ENCODE measurements at regions not wholly inside any gene's neighbourhood (a gene's known extent, or its start where the extent isn't known, plus 50 kb on each side); places are given as distances from the start of the nearest gene placed in this dataset.

DNA sequence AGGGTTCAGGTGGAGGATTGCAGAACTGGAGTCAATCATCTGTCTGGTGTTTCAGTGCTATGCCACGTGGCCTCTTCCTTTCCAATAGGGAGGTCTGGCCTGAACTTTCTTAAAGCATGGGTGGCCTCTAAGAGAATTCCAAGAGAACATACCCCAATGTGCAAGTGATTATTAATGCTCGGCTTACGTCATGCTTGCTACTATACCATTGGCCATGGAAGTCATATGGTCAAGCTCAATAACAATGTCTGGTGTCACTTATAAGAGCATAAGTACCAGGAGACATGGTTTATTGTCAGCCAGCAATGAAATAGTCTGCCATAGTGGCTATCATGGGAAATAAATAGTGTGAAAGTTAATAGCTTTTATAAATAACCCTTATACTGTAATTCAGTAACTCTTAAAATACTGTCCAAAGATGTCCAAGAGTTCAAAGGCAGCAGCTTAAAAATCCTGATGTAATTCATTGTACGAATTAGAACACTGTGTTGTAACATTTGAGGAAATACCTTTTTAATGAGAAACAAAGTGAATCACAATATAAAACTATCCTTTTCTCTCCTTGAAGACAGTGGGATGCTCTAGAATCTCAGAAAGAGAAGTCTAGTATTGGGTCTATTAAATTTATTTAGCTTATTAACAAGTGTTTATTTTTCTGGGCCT lies 355.4 kb upstream of the PRR16 start:
- 70% methylated on average over 4 of the region's 4 CpGs for WGBS (ENCODE audit: low lambda C conversion rate)
- no peak overlapping the region for H3K27ac ChIP-seq (ENCODE audit: low read depth in 2 of 2, low read length in 1 of 2)
- no peaks in the 10 kb centered on the region for H3K4me1 ChIP-seq (ENCODE audit: control insufficient read depth in 1 of 2, insufficient read depth in 2 of 2, low read depth in 1 of 2, low read length in 1 of 2)
- no peak for DNase-seq
- H3K9ac ChIP-seq: no peak overlapping the region
- TF ChIP-seq RCOR1 (IDR thresholded peaks at IDR 0.05; ENCODE audit: low read length): no peak
- no peak for TF ChIP-seq RFX5 (IDR thresholded peaks at IDR 0.05; ENCODE audit: low read length)
- TF ChIP-seq SIN3A (IDR thresholded peaks at IDR 0.05; ENCODE audit: borderline replicate concordance, low read depth, low read length): no peak
- TF ChIP-seq POLR2AphosphoS5 (IDR thresholded peaks at IDR 0.05; ENCODE audit: low read depth, low read length): no peak
- TF ChIP-seq, protein P1, sequence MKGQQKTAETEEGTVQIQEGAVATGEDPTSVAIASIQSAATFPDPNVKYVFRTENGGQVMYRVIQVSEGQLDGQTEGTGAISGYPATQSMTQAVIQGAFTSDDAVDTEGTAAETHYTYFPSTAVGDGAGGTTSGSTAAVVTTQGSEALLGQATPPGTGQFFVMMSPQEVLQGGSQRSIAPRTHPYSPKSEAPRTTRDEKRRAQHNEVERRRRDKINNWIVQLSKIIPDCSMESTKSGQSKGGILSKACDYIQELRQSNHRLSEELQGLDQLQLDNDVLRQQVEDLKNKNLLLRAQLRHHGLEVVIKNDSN (IDR thresholded peaks at IDR 0.05; ENCODE audit: borderline replicate concordance, low read depth): no peak
- TF ChIP-seq TEAD4 (IDR thresholded peaks at IDR 0.05; ENCODE audit: borderline replicate concordance, insufficient read depth): no peak
- TF ChIP-seq FOXJ3 (CRISPR knock-in tag; IDR thresholded peaks at IDR 0.05): no peak
- TF ChIP-seq GABPA (IDR thresholded peaks at IDR 0.05; ENCODE audit: low read depth): no peak
- TF ChIP-seq MXI1 (IDR thresholded peaks at IDR 0.05; ENCODE audit: low read depth, low read length): no peak
- no peak for TF ChIP-seq JUND (IDR thresholded peaks at IDR 0.05)
- TF ChIP-seq EP300 (IDR thresholded peaks at IDR 0.05; ENCODE audit: borderline replicate concordance in 1 of 2, low read depth in 1 of 2, low read length in 1 of 2): no peak
- H3K4me2 ChIP-seq: no peak overlapping the region
- no peaks in the 10 kb centered on the region for H3F3A ChIP-seq (replicated peaks; ENCODE audit: insufficient read depth)
- H3K9me3 ChIP-seq: no peaks in the 10 kb centered on the region
- H4K20me1 ChIP-seq (ENCODE audit: insufficient read depth): no peaks in the 10 kb centered on the region
- H3K27me3 ChIP-seq (ENCODE audit: insufficient read depth): no peaks in the 10 kb centered on the region
- no peak overlapping the region for H3K4me3 ChIP-seq (ENCODE audit: low read depth in 2 of 2, low read length in 1 of 2)
- POLR2A ChIA-PET: no interaction called here
- no peak overlapping the region for H2AFZ ChIP-seq (ENCODE audit: low read depth)
- no peaks in the 10 kb centered on the region for H3K9me2 ChIP-seq
- H3K79me2 ChIP-seq (ENCODE audit: insufficient read depth): no peaks in the 10 kb centered on the region
- no peaks in the 10 kb centered on the region for H3K36me3 ChIP-seq (replicated peaks in 1 of 2; ENCODE audit: control insufficient read depth in 1 of 2, insufficient read depth in 2 of 2, low read length in 1 of 2)
- CTCF ChIA-PET: no interaction called here

DNA sequence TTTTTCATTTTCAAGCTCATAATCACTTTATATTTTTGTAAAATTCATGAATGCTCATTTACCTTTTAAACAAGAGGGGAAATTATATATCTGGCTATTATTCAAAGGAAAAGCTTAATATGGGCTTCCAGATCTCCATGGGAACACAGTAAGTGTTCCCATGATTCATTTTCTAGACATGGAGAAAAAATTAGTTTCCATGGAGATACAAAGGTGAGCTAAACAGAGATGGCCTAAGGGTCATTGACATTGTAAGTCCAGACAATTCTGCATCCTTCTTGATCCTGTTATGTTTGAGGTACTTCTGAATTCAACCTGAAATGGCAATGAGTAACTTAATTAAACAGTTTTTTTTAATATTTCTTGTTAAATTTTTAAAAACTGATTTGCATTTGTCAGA lies 341.4 kb upstream of the PRR16 start:
- Histone ChIP-seq H3K4me2 (no peak overlapping the region), H3K9ac (no peak overlapping the region), H2AFZ (ENCODE audit: low read depth) (no peak overlapping the region), H3K4me1 (ENCODE audit: control insufficient read depth in 1 of 2, insufficient read depth in 2 of 2, low read depth in 1 of 2, low read length in 1 of 2) (no peaks in the 10 kb centered on the region), H3K9me3 (no peaks in the 10 kb centered on the region), H3K27me3 (ENCODE audit: insufficient read depth) (no peaks in the 10 kb centered on the region), H3K9me2 (no peaks in the 10 kb centered on the region), H3K27ac (ENCODE audit: low read depth in 2 of 2, low read length in 1 of 2) (no peak overlapping the region), H4K20me1 (ENCODE audit: insufficient read depth) (no peaks in the 10 kb centered on the region), H3F3A (replicated peaks; ENCODE audit: insufficient read depth) (no peaks in the 10 kb centered on the region), H3K79me2 (ENCODE audit: insufficient read depth) (no peaks in the 10 kb centered on the region), H3K36me3 (replicated peaks in 1 of 2; ENCODE audit: control insufficient read depth in 1 of 2, insufficient read depth in 2 of 2, low read length in 1 of 2) (no peaks in the 10 kb centered on the region), H3K4me3 (ENCODE audit: low read depth in 2 of 2, low read length in 1 of 2) (no peak overlapping the region)
- POLR2A ChIA-PET: no interaction called here
- no peak for DNase-seq
- no peak for TF ChIP-seq EP300 (IDR thresholded peaks at IDR 0.05; ENCODE audit: borderline replicate concordance in 1 of 2, low read depth in 1 of 2, low read length in 1 of 2)
- TF ChIP-seq GABPA (IDR thresholded peaks at IDR 0.05; ENCODE audit: low read depth): no peak
- TF ChIP-seq GATA2 (CRISPR knock-in tag; IDR thresholded peaks at IDR 0.05): no peak
- TF ChIP-seq TEAD4 (IDR thresholded peaks at IDR 0.05; ENCODE audit: borderline replicate concordance, insufficient read depth): no peak
- no peak for TF ChIP-seq TAF1 (IDR thresholded peaks at IDR 0.05; ENCODE audit: borderline replicate concordance, low read depth, low read length)
- CTCF ChIA-PET: no interaction called here
